ENCODE measurements at regions not wholly inside any gene's neighbourhood (a gene's known extent, or its start where the extent isn't known, plus 50 kb on each side); places are given as distances from the start of the nearest gene placed in this dataset.
"Not testable (repeated sequence)": the region's sequence is repeated elsewhere in the genome, so short reads cannot be mapped to it uniquely, and the experiment has no call there.

DNA sequence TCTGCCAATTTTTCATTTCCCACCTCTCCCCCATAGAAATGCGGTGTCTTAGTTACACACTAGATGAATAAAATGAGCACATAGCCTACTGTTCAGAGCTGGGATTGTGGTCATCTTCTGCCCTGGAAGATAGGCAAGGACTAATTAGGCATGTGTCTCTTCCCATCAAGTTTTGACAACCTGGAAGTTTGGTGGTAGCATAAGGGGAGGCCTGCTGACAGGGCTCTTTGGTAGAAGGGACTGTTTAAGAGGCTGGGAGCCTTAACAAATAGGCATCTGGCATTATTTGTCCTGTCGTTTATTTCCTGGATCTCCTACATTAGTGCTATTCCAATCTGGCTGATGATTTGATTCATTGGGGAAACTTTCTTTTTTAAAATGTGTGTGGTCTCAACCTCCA is 512.3 kb downstream of the ZNF385D start:
- DNase-seq (ENCODE audit: low spot score), result no peak

- no peak for DNase-seq (ENCODE audit: low spot score)
Observed at GRCh38 chr3:21237638-21238037, 513.4 kb downstream of the ZNF385D start.

DNA sequence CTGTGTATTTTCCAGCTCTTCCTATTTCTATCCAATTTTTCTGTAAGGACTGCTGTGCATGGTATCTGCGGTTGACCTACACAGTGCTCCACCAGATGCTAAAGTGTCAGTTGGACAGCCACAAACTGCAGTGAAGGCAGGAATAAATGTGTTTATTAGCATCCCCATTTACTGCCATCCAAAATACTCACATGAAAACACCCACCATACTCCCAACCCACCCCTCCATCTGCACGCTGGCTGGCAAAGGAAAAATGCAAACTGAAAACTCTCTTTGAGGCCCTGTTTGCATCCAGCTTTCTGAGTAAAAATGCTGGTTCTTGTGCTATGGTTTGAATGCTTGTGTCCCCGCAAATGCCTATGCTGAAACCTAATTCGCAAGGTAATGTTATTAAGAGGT is 515.5 kb downstream of the ZNF385D start:
- no peak for DNase-seq (ENCODE audit: low spot score)

DNA sequence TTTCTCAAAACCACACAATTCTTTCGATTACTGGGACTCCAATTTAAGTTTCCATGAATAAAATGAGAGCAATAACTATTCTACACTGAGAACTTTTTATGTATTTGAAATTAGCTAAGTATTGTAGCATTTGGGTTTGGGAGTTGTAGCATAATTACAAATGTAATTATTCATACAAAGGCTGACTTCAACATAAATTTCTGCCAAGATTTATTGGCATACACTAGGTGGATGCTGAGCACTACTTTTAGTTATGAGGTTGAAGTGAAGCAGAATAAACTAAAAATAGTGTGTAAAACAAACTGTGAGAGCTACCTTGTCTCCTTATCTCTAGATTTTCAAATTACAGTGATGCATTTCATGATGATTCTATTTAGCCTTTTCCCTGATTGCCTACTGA is 516.1 kb downstream of the ZNF385D start:
- DNase-seq (ENCODE audit: low spot score), result no peak

- DNase-seq (ENCODE audit: low spot score), result no peak
Observed at GRCh38 chr3:21229426-21230135, 521.4 kb downstream of the ZNF385D start.

GRCh38 chr3:21226086-21226485 is 524.9 kb downstream of the ZNF385D start:
- no peak for DNase-seq (ENCODE audit: low spot score)

- DNase-seq (ENCODE audit: low spot score), result no peak
Observed at GRCh38 chr3:21220944-21221343, 530.1 kb downstream of the ZNF385D start.

- no peak for DNase-seq (ENCODE audit: low spot score)
Observed at GRCh38 chr3:21216598-21216997, 534.4 kb downstream of the ZNF385D start.

- DNase-seq (ENCODE audit: low spot score), result not testable (repeated sequence)
Observed at GRCh38 chr3:21204122-21204521, 546.9 kb downstream of the ZNF385D start.

DNA sequence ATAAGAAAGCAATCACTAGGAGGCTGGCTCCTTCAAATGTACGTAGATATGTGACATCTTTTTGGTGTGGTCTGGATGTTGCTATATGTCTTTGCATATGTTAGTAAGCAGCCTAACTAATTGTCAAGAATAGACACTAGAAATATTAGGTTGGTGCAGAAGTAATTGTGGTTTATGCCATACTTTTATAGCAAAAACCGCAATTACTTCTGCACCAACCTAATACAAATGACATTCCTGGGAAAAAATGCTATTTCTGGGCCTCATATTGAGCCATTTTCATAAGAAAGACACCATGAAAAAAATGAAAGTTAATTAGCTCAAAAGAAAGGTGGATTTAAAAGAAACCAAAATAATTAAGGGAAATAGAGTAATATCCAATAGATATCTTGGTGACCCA is 555.8 kb downstream of the ZNF385D start:
- DNase-seq (ENCODE audit: low spot score), result no peak

DNA sequence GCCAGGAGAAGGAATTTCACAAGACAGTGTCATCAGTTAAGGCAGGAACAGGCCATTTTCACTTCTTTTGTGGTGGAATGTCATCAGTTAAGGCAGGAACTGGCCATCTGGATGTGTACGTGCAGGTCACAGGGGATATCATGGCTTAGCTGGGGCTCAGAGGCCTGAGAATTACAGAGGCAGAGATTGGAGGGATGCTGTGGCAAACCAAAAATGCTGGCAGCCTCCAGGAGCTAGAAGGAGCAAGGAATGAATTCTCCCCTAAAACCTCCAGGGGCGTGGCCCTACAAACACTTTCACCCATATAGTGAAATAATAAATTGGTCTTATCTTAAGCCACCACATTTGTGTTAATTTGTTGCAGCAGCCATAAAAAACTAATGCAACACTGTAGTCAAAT is 557.0 kb downstream of the ZNF385D start:
- DNase-seq (ENCODE audit: low spot score), result not testable (repeated sequence)

DNA sequence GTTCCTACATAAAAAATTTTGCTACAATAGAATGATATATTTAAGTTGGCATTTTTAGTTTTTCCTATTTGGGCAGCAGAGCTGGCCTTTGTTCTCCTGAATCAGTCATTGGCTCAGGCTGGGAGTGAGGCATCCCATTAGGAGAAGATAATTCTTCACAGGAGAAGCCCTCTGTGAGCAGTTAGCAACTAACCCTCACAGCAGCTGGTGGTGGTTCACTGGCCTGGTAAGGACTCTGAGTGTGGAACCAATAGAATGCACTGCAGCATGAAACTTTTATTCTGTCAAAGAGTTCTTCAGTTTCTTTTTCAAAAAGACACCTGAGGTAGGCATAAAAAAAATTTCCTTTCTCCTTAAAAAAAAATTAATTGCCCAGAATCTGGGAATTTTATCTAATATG is 562.6 kb downstream of the ZNF385D start:
- no peak for DNase-seq (ENCODE audit: low spot score)

DNA sequence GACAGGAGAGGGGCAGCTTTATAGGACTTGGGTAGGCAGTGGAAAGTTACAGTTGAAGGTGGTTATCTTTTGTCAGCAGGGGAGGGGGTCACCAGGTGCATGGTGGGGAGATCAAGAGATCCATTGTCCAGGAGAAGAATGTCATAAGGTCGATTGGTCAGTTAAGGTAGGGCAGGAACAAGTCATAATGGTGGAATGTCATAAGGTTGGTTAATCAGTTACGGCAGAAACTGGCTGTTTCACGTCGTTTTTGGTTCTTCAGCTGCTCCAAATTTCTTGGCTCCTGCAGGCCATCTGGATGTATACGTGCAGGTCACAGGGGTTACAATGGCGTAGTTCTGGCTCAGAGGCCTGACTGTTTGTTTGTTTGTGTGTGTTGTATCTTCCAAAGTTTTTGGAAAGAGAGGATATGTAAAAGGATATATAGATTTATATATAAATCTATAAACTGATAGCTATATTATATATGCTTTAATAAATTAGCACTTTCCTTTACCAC is 565.1 kb downstream of the ZNF385D start:
- DNase-seq (ENCODE audit: low spot score), result no peak

GRCh38 chr3:21174461-21174860 is 576.5 kb downstream of the ZNF385D start:
- no peak for DNase-seq (ENCODE audit: low spot score)

- DNase-seq (ENCODE audit: low spot score), result peak; percentile 2
Observed at GRCh38 chr3:21170964-21171363, 580.0 kb downstream of the ZNF385D start.

GRCh38 chr3:21169948-21170347 is 581.1 kb downstream of the ZNF385D start:
- no peak for DNase-seq (ENCODE audit: low spot score)

DNA sequence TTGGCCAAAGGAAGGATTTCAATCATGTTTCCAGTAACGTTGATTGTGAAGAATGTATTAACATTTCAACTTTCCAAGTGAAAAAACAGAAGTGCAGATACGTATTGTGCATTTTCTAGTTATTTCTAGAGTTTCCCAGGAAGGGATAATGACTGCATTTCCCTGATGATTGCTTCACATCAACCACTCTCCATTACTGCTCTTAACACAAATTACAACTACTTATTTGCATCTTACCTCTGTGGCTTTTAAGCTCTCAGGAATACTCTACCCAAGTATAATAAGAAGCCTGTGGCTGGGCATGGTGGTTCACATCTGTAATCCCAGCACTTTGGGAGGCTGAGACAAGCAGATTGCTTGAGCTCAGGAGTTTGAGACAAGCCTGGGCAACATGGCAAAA is 582.5 kb downstream of the ZNF385D start:
- DNase-seq (ENCODE audit: low spot score), result no peak

GRCh38 chr3:21163956-21164355 is 587.1 kb downstream of the ZNF385D start:
- DNase-seq (ENCODE audit: low spot score), result no peak

DNA sequence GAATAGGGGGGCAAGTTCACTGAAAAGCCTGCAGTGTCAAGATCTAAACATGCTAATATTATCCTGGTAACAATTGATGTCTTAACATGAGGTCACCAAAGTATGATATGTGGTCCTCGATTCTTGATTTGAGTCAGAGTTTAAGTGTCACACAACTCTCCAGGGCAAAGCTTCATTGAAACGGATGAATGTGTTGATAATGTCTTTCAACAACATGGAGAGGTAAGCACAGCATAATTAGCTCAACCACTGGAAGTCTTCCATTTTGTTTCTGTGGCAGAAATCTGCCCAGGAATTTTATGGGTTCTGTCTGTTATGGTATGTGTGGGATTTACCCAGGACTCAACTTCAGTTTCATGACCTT is 591.5 kb downstream of the ZNF385D start:
- DNase-seq (ENCODE audit: low spot score), result no peak

DNA sequence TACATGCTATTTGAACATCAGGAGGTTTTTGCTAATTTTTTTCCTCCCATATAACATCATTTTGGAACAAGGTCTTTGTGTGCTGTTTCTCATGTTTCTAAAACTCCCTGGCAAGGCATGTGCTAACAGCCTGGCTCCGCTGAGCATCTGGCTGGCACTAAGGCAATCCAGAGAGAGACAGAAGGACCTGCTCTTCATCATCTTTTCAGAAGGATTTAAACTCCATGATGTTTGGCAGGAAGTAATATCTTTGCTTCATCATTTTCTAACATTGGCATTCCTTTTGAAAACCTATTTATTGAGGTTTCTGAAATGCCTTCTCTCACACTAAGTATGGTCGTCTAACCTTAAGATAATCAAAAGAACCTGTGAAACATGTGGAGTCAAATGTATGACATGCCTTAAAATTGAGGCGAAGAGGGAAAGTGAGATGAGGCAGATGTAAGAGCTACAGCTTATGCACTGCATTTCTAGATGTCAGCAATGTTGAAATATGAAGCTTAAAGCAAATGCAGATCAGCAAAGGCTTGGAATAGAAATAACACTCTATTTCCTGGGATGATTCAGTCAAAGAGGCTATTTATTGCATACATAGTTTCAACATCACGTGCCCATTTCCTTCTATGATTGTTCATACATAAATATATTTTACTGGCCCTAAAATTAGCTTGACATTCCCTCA is 592.0 kb downstream of the ZNF385D start:
- no peak for DNase-seq (ENCODE audit: low spot score)

DNA sequence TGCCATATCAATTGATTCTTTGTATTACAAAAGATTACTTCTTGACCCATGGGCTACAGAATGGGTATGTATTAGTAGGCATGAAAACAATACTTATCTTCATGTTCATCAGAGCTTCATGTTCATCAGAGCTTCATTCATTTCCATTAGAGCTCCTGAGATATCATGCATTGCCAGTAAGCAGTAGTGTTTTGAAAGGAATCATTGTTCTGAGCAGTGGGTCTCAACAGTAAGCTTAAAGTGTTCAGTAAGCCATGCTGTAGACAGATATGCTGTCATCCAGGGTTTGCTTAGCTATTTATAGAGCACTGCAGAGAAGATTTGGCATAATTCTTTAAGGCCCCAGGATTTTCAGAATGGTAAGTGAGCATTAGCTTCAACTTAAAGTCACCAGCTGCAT is 596.1 kb downstream of the ZNF385D start:
- DNase-seq (ENCODE audit: low spot score), result no peak

- DNase-seq (ENCODE audit: low spot score), result no peak
Observed at GRCh38 chr3:21152555-21152954, 598.5 kb downstream of the ZNF385D start.

- no peak for DNase-seq (ENCODE audit: low spot score)
Observed at GRCh38 chr3:21142949-21143348, 608.1 kb downstream of the ZNF385D start.

GRCh38 chr3:21142031-21142430 is 609.0 kb downstream of the ZNF385D start:
- DNase-seq (ENCODE audit: low spot score), result no peak
